ENCODE measurements at regions not wholly inside any gene's neighbourhood (a gene's known extent, or its start where the extent isn't known, plus 50 kb on each side); places are given as distances from the start of the nearest gene placed in this dataset.

- TF ChIP-seq EZH2phosphoT487 (IDR thresholded peaks at IDR 0.05; ENCODE audit: borderline replicate concordance, low read depth, low read length) (no peak), CTCF (conservative IDR thresholded peaks at IDR 0.05; ENCODE audit: low read length) (no peak)
- no TSS peak for BruUV-seq (replicated peaks)
- ChIA-PET POLR2A (no interaction called here), CTCF (ENCODE audit: unreplicated experiment) (no interaction called here)
- H3K79me2 ChIP-seq (ENCODE audit: insufficient read depth, low read depth, low read length), result no peaks in the 10 kb centered on the region
- no peaks in the 10 kb centered on the region for H4K20me1 ChIP-seq (ENCODE audit: insufficient read depth, low read length)
- H3K4me2 ChIP-seq (ENCODE audit: low read length), result no peak overlapping the region
- intact Hi-C loops (cut with micrococcal nuclease; ENCODE audit: unreplicated experiment), result no loop called here
- no peaks in the 10 kb centered on the region for H3K9me2 ChIP-seq (ENCODE audit: insufficient read depth, low read length)
- no peaks in the 10 kb centered on the region for H3K9me3 ChIP-seq (ENCODE audit: low read length)
- DNase-seq (ENCODE audit: low spot score), result no peak
- H2AFZ ChIP-seq (ENCODE audit: low read length), result no peak overlapping the region
- H3K27ac ChIP-seq (ENCODE audit: low read depth, low read length, poor library complexity, severe bottlenecking), result no peak overlapping the region
- no peaks in the 10 kb centered on the region for H3K36me3 ChIP-seq (ENCODE audit: insufficient read depth, low read length)
- no peak overlapping the region for H3K4me3 ChIP-seq (ENCODE audit: low read depth, low read length, poor library complexity, severe bottlenecking)
- H3K4me1 ChIP-seq (ENCODE audit: insufficient read depth, low read length, poor library complexity, severe bottlenecking), result no peaks in the 10 kb centered on the region
Observed at GRCh38 chr7:25279705-25280104, 51.4 kb upstream of the NPVF start.

GRCh38 chr7:25280181-25280580 is 51.9 kb upstream of the NPVF start:
- intact Hi-C loops (cut with micrococcal nuclease; ENCODE audit: unreplicated experiment), result no loop called here
- no peak overlapping the region for H3K4me2 ChIP-seq (ENCODE audit: low read length)
- ChIA-PET POLR2A (interaction anchor here (0.6 kb wide), 1 partner anchor 72 kb away, joined by 3 read pairs; no protein-coding TSS in a partner anchor), CTCF (ENCODE audit: unreplicated experiment) (no interaction called here)
- H3K36me3 ChIP-seq (ENCODE audit: insufficient read depth, low read length), result no peaks in the 10 kb centered on the region
- no TSS peak for BruUV-seq (replicated peaks)
- H3K9me2 ChIP-seq (ENCODE audit: insufficient read depth, low read length), result no peaks in the 10 kb centered on the region
- DNase-seq (ENCODE audit: low spot score), result no peak
- H2AFZ ChIP-seq (ENCODE audit: low read length), result no peak overlapping the region
- H3K4me3 ChIP-seq (ENCODE audit: low read depth, low read length, poor library complexity, severe bottlenecking), result no peak overlapping the region
- TF ChIP-seq CTCF (conservative IDR thresholded peaks at IDR 0.05; ENCODE audit: low read length) (no peak), EZH2phosphoT487 (IDR thresholded peaks at IDR 0.05; ENCODE audit: borderline replicate concordance, low read depth, low read length) (no peak)
- H3K79me2 ChIP-seq (ENCODE audit: insufficient read depth, low read depth, low read length), result no peaks in the 10 kb centered on the region
- H3K27ac ChIP-seq (ENCODE audit: low read depth, low read length, poor library complexity, severe bottlenecking), result no peak overlapping the region
- no peaks in the 10 kb centered on the region for H4K20me1 ChIP-seq (ENCODE audit: insufficient read depth, low read length)
- no peaks in the 10 kb centered on the region for H3K4me1 ChIP-seq (ENCODE audit: insufficient read depth, low read length, poor library complexity, severe bottlenecking)
- H3K9me3 ChIP-seq (ENCODE audit: low read length), result no peaks in the 10 kb centered on the region

GRCh38 chr7:25282194-25282593 is 53.9 kb upstream of the NPVF start:
- H3K79me2 ChIP-seq (ENCODE audit: insufficient read depth, low read depth, low read length), result no peaks in the 10 kb centered on the region
- no peaks in the 10 kb centered on the region for H3K36me3 ChIP-seq (ENCODE audit: insufficient read depth, low read length)
- DNase-seq (ENCODE audit: low spot score), result no peak
- BruUV-seq (replicated peaks), result no TSS peak
- no peaks in the 10 kb centered on the region for H3K9me2 ChIP-seq (ENCODE audit: insufficient read depth, low read length)
- no peak overlapping the region for H3K4me3 ChIP-seq (ENCODE audit: low read depth, low read length, poor library complexity, severe bottlenecking)
- no peaks in the 10 kb centered on the region for H3K9me3 ChIP-seq (ENCODE audit: low read length)
- no peak overlapping the region for H2AFZ ChIP-seq (ENCODE audit: low read length)
- intact Hi-C loops (cut with micrococcal nuclease; ENCODE audit: unreplicated experiment), result no loop called here
- H3K27ac ChIP-seq (ENCODE audit: low read depth, low read length, poor library complexity, severe bottlenecking), result no peak overlapping the region
- H3K4me2 ChIP-seq (ENCODE audit: low read length), result no peak overlapping the region
- no peaks in the 10 kb centered on the region for H3K4me1 ChIP-seq (ENCODE audit: insufficient read depth, low read length, poor library complexity, severe bottlenecking)
- TF ChIP-seq CTCF (conservative IDR thresholded peaks at IDR 0.05; ENCODE audit: low read length), result no peak
- no peak for TF ChIP-seq EZH2phosphoT487 (IDR thresholded peaks at IDR 0.05; ENCODE audit: borderline replicate concordance, low read depth, low read length)
- no peaks in the 10 kb centered on the region for H4K20me1 ChIP-seq (ENCODE audit: insufficient read depth, low read length)
- CTCF ChIA-PET (ENCODE audit: unreplicated experiment), result no interaction called here
- POLR2A ChIA-PET, result interaction anchor here (0.5 kb wide), 1 partner anchor 1218 kb away, joined by 3 read pairs; no protein-coding TSS in a partner anchor

Data from OCI-LY7 (cell line).